GM19395 (cell line): ENCODE measurements at regions not wholly inside any gene's neighbourhood (a gene's known extent, or its start where the extent isn't known, plus 50 kb on each side); places are given as distances from the start of the nearest gene placed in this dataset.

Experiments
- ATAC-seq: cut with Tn5 transposase; IDR thresholded peaks from one replicate; pipeline ENCODE4 v1.9.1; 2021; ENCODE audit warnings: mild to moderate bottlenecking, moderate library complexity; ENCODE audit not compliant: unreplicated experiment

GRCh38 chr6:154885214-154885613 lies 109.9 kb upstream of the TIAM2 start:
- no peak for ATAC-seq

GRCh38 chr6:154886016-154886415 lies 109.1 kb upstream of the TIAM2 start:
- ATAC-seq: no peak

- no peak for ATAC-seq
Measured at GRCh38 chr6:154886471-154886870, 108.6 kb upstream of the TIAM2 start.

- ATAC-seq: no peak
Measured at GRCh38 chr6:154887051-154887450, 108.1 kb upstream of the TIAM2 start.

GRCh38 chr6:154888421-154889295 lies 106.5 kb upstream of the TIAM2 start:
- no peak for ATAC-seq

GRCh38 chr6:154890874-154891273 lies 104.2 kb upstream of the TIAM2 start:
- ATAC-seq: no peak

- no peak for ATAC-seq
Measured at GRCh38 chr6:154891901-154892300, 103.2 kb upstream of the TIAM2 start.

GRCh38 chr6:154893917-154894316 lies 101.2 kb upstream of the TIAM2 start:
- ATAC-seq: no peak

GRCh38 chr6:154894902-154895301 lies 100.2 kb upstream of the TIAM2 start:
- no peak for ATAC-seq

GRCh38 chr6:154895841-154896240 lies 99.3 kb upstream of the TIAM2 start:
- no peak for ATAC-seq

GRCh38 chr6:154898821-154899220 lies 96.3 kb upstream of the TIAM2 start:
- ATAC-seq: no peak

GRCh38 chr6:154899824-154900463 lies 95.2 kb upstream of the TIAM2 start:
- no peak for ATAC-seq

- ATAC-seq: no peak
Measured at GRCh38 chr6:154901876-154902552, 93.1 kb upstream of the TIAM2 start.

- ATAC-seq: no peak
Measured at GRCh38 chr6:154907291-154907690, 87.8 kb upstream of the TIAM2 start.

- ATAC-seq: no peak
Measured at GRCh38 chr6:154908723-154909122, 86.4 kb upstream of the TIAM2 start.

GRCh38 chr6:154909311-154909710 lies 85.8 kb upstream of the TIAM2 start:
- ATAC-seq: no peak

- ATAC-seq: no peak
Measured at GRCh38 chr6:154909821-154910220, 85.3 kb upstream of the TIAM2 start.

- no peak for ATAC-seq
Measured at GRCh38 chr6:154914288-154914687, 80.8 kb upstream of the TIAM2 start.

GRCh38 chr6:154916857-154917256 lies 78.3 kb upstream of the TIAM2 start:
- ATAC-seq: no peak

- no peak for ATAC-seq
Measured at GRCh38 chr6:154917941-154918340, 77.2 kb upstream of the TIAM2 start.

- ATAC-seq: no peak
Measured at GRCh38 chr6:154919806-154920205, 75.3 kb upstream of the TIAM2 start.
